HG03439 (cell line): ENCODE measurements at regions not wholly inside any gene's neighbourhood (a gene's known extent, or its start where the extent isn't known, plus 50 kb on each side); places are given as distances from the start of the nearest gene placed in this dataset.

Source experiments
- ATAC-seq: cut with Tn5 transposase; IDR thresholded peaks from one replicate; pipeline ENCODE4 v1.9.1; 2021; ENCODE audit warnings: mild to moderate bottlenecking, moderate library complexity; ENCODE audit not compliant: unreplicated experiment

- ATAC-seq: no peak
Observed at GRCh38 chr9:7403839-7404487, 395.6 kb downstream of the DMAC1 start.

GRCh38 chr9:7403028-7403389, 396.6 kb downstream of the DMAC1 start:
- ATAC-seq: no peak

GRCh38 chr9:7402334-7403027, 397.1 kb downstream of the DMAC1 start:
- ATAC-seq: no peak

GRCh38 chr9:7401116-7401515, 398.5 kb downstream of the DMAC1 start:
- ATAC-seq: no peak

- no peak for ATAC-seq
Observed at GRCh38 chr9:7394002-7394774, 405.4 kb downstream of the DMAC1 start.

GRCh38 chr9:7392148-7392547, 407.4 kb downstream of the DMAC1 start:
- ATAC-seq: no peak

GRCh38 chr9:7388755-7389154, 410.8 kb downstream of the DMAC1 start:
- no peak for ATAC-seq

- ATAC-seq: no peak
Observed at GRCh38 chr9:7387840-7388239, 411.7 kb downstream of the DMAC1 start.

GRCh38 chr9:7382304-7382703, 417.3 kb downstream of the DMAC1 start:
- no peak for ATAC-seq

GRCh38 chr9:7377489-7377888, 422.1 kb downstream of the DMAC1 start:
- ATAC-seq: no peak

GRCh38 chr9:7376833-7377232, 422.7 kb downstream of the DMAC1 start:
- no peak for ATAC-seq

- ATAC-seq: no peak
Observed at GRCh38 chr9:7376213-7376612, 423.4 kb downstream of the DMAC1 start.

GRCh38 chr9:7375013-7375511, 424.5 kb downstream of the DMAC1 start:
- no peak for ATAC-seq

GRCh38 chr9:7370988-7371387, 428.6 kb downstream of the DMAC1 start:
- ATAC-seq: no peak

GRCh38 chr9:7370381-7370780, 429.2 kb downstream of the DMAC1 start:
- no peak for ATAC-seq

GRCh38 chr9:7369384-7369821, 430.2 kb downstream of the DMAC1 start:
- no peak for ATAC-seq

- ATAC-seq: no peak
Observed at GRCh38 chr9:7368410-7369292, 430.9 kb downstream of the DMAC1 start.

- ATAC-seq: no peak
Observed at GRCh38 chr9:7367726-7368125, 431.9 kb downstream of the DMAC1 start.

- ATAC-seq: no peak
Observed at GRCh38 chr9:7366121-7366520, 433.5 kb downstream of the DMAC1 start.

GRCh38 chr9:7363777-7364477, 435.7 kb downstream of the DMAC1 start:
- ATAC-seq: no peak
